HepG2 (cell line): ENCODE measurements at regions not wholly inside any gene's neighbourhood (a gene's known extent, or its start where the extent isn't known, plus 50 kb on each side); places are given as distances from the start of the nearest gene placed in this dataset.

Experiments
- ATAC-seq: fragments of 200-7000 bp; cut with Tn5 transposase; 3 replicates; pipeline ENCODE4 v1.9.1; 2020; ENCODE audit warnings: mild to moderate bottlenecking, moderate library complexity
- BruUV-seq: library from RNA; stranded (reverse); fragments of 400-500 nt; replicated peaks from 2 replicates; lab custom pipeline; 2021; lab: Mats Ljungman, UMichigan
- CTCF ChIA-PET: fragments of 300-600 bp; formaldehyde crosslinking; extraction: SDS; loops from one replicate; lab custom pipeline; 2021; ENCODE audit warnings: low total read pairs, inconsistent platforms, low intra/inter-chr PET ratio; lab: Yijun Ruan, JAX
- POLR2A ChIA-PET: fragments of 350-600 bp; sonication (Branson Sonifier 250); formaldehyde crosslinking; loops from one replicate; lab custom pipeline; 2020; ENCODE audit warnings: antibody characterized with exemption, inconsistent platforms; lab: Yijun Ruan, JAX
- DNase-seq: peaks from one replicate; pipeline ENCODE4 v3.0.0-alpha.2; 2015; ENCODE audit warnings: low spot score
- FAIRE-seq: peaks from 3 replicates; lab custom pipeline; 2011; peaks lifted over from hg19 to GRCh38; lab: Jason Lieb, UNC
- H2AFZ ChIP-seq: one replicate; pipeline ENCODE4 v1.6.1; 2011; ENCODE audit warnings: low read length, inconsistent platforms
- H3K27ac ChIP-seq: fragments of 300-600 bp; 3 replicates; pipeline ENCODE4 v1.8.0; 2011; ENCODE audit warnings: mixed run types, mild to moderate bottlenecking, mixed read lengths, low read length, inconsistent platforms; ENCODE audit not compliant: insufficient read depth; ENCODE audit errors: extremely low read length
- H3K27me3 ChIP-seq, 2 experiments: fragments of 200-600 bp in 1 of 2; 2 replicates in 1 of 2; 3 replicates in 1 of 2; pipeline versions ENCODE4 v1.6.0 to v1.8.0; 2011; ENCODE audit warnings: low read length in 2 of 2, mild to moderate bottlenecking in 2 of 2, moderate library complexity in 2 of 2, inconsistent platforms in 1 of 2; ENCODE audit not compliant: insufficient read depth in 2 of 2, control insufficient read depth in 1 of 2
- H3K36me3 ChIP-seq, 2 experiments: fragments of 200-600 bp in 1 of 2; replicated peaks in 1 of 2; 2 replicates in 1 of 2; 3 replicates in 1 of 2; pipeline versions ENCODE4 v1.5.1 to v1.8.0; 2011; ENCODE audit warnings: low read length in 2 of 2, inconsistent platforms in 1 of 2; ENCODE audit not compliant: insufficient read depth in 2 of 2, control insufficient read depth in 1 of 2
- H3K4me1 ChIP-seq: 2 replicates; pipeline ENCODE4 v1.5.1; 2012; ENCODE audit warnings: low read length, inconsistent platforms; ENCODE audit not compliant: insufficient read depth
- H3K4me2 ChIP-seq: 2 replicates; pipeline ENCODE4 v1.6.0; 2011; ENCODE audit warnings: low read depth, low read length, inconsistent platforms
- H3K4me3 ChIP-seq, 3 experiments: fragments of 200-600 bp in 1 of 3; sonication (generic), shearing (Covaris generic) in 1 of 3; replicated peaks in 1 of 3; 2 replicates each; pipeline ENCODE4 v1.5.1; 2011 to 2016; ENCODE audit warnings: low read length in 3 of 3, inconsistent platforms in 2 of 3, low read depth in 2 of 3, mild to moderate bottlenecking in 2 of 3, control low read depth in 1 of 3, mixed read lengths in 1 of 3; ENCODE audit not compliant: insufficient read depth in 1 of 3
- H3K79me2 ChIP-seq: one replicate; pipeline ENCODE4 v1.6.1; 2011; ENCODE audit warnings: low read length, inconsistent platforms; ENCODE audit not compliant: insufficient read depth
- H3K9ac ChIP-seq: 2 replicates; pipeline ENCODE4 v1.6.0; 2011; ENCODE audit warnings: mild to moderate bottlenecking, low read depth, low read length, inconsistent platforms; ENCODE audit not compliant: insufficient read depth
- H3K9me3 ChIP-seq: 2 replicates; pipeline ENCODE4 v1.5.1; 2012; ENCODE audit warnings: mild to moderate bottlenecking, low read length
- H4K20me1 ChIP-seq: 2 replicates; pipeline ENCODE4 v1.6.0; 2011; ENCODE audit warnings: inconsistent platforms, mild to moderate bottlenecking, low read length, moderate library complexity; ENCODE audit not compliant: insufficient read depth
- AHR ChIP-seq: IDR thresholded peaks from 2 replicates; pipeline ENCODE4 v1.6.1; 2018; ENCODE audit warnings: missing genetic modification reagents, missing compliant biosample characterization
- ETV6 ChIP-seq: sonication (generic); formaldehyde crosslinking; conservative IDR thresholded peaks from 2 replicates; pipeline ENCODE4 v1.4.0; 2020; ENCODE audit warnings: missing genetic modification reagents
- HNRNPK ChIP-seq: fragments of 200-400 bp; formaldehyde crosslinking; IDR thresholded peaks from 2 replicates; pipeline ENCODE4 v1.6.1; 2018; ENCODE audit warnings: low read length, low read depth, moderate library complexity, mild to moderate bottlenecking; ENCODE audit not compliant: poor library complexity, severe bottlenecking
- KAT7 ChIP-seq: IDR thresholded peaks from 2 replicates; pipeline ENCODE4 v1.6.1; 2018; ENCODE audit warnings: borderline replicate concordance, missing compliant biosample characterization
- KAT8 ChIP-seq: IDR thresholded peaks from 2 replicates; pipeline ENCODE4 v1.6.1; 2016; ENCODE audit warnings: missing genetic modification reagents, missing compliant biosample characterization
- MED13 ChIP-seq: sonication (generic); formaldehyde crosslinking; IDR thresholded peaks from 2 replicates; pipeline ENCODE4 v1.5.0; 2020; ENCODE audit warnings: missing genetic modification reagents
- MZF1 ChIP-seq: sonication (generic); formaldehyde crosslinking; IDR thresholded peaks from 2 replicates; pipeline ENCODE4 v1.8.1; 2023; ENCODE audit warnings: mild to moderate bottlenecking, missing genetic modification reagents, borderline replicate concordance
- NR3C1 ChIP-seq: sonication (generic); formaldehyde crosslinking; IDR thresholded peaks from 2 replicates; pipeline ENCODE4 v1.4.0; 2020; ENCODE audit warnings: missing genetic modification reagents
- PBX2 ChIP-seq: IDR thresholded peaks from 2 replicates; pipeline ENCODE4 v1.6.1; 2016; ENCODE audit warnings: control low read depth
- PPARG ChIP-seq: conservative IDR thresholded peaks from 2 replicates; pipeline ENCODE4 v1.6.1; 2016; ENCODE audit warnings: missing biosample characterization, missing genetic modification reagents
- SRSF9 ChIP-seq: fragments of 200-400 bp; formaldehyde crosslinking; IDR thresholded peaks from 2 replicates; pipeline ENCODE4 v1.6.1; 2018; ENCODE audit warnings: borderline replicate concordance, mild to moderate bottlenecking, low read depth, low read length; ENCODE audit not compliant: insufficient read depth, poor library complexity, severe bottlenecking
- TRIM24 ChIP-seq: sonication (generic); formaldehyde crosslinking; IDR thresholded peaks from 2 replicates; pipeline ENCODE4 v1.8.0; 2022; ENCODE audit warnings: mild to moderate bottlenecking, missing genetic modification reagents
- ZBTB14 ChIP-seq: sonication (generic); formaldehyde crosslinking; IDR thresholded peaks from 2 replicates; pipeline ENCODE4 v1.4.0; 2020; ENCODE audit warnings: missing genetic modification reagents
- ZNF263 ChIP-seq: sonication (generic); formaldehyde crosslinking; IDR thresholded peaks from 2 replicates; pipeline ENCODE4 v1.4.0; 2020; ENCODE audit warnings: missing genetic modification reagents
- ZNF44 ChIP-seq: sonication (generic); formaldehyde crosslinking; IDR thresholded peaks from 2 replicates; pipeline ENCODE4 v1.5.1; 2020; ENCODE audit warnings: mild to moderate bottlenecking, missing genetic modification reagents
- ZNF7 ChIP-seq: IDR thresholded peaks from 2 replicates; pipeline ENCODE4 v1.6.1; 2016; ENCODE audit warnings: missing biosample characterization, missing genetic modification reagents
- ZNF766 ChIP-seq: sonication (generic); formaldehyde crosslinking; IDR thresholded peaks from 2 replicates; pipeline ENCODE4 v1.5.0; 2020; ENCODE audit warnings: missing genetic modification reagents, borderline replicate concordance
- ZNF878 ChIP-seq: sonication (generic); formaldehyde crosslinking; IDR thresholded peaks from 2 replicates; pipeline ENCODE4 v1.8.1; 2023; ENCODE audit warnings: mild to moderate bottlenecking, missing genetic modification reagents, moderate library complexity
- WGBS: methylation state at CpG from one replicate; pipeline ENCODE4 v1.1.6; 2017; ENCODE audit warnings: low lambda C conversion rate; 5-methylcytosine and 5-hydroxymethylcytosine counted together
- in situ Hi-C: cut with HindIII; loops from 2 replicates; pipeline ENCODE4 v1.10.0; 2017; ENCODE audit warnings: low pct_unique_long_range_greater_than_20kb; ENCODE audit not compliant: extremely low pct_ligation_motif_present
- intact Hi-C: fragments of 100-400 bp; cut with micrococcal nuclease; formaldehyde crosslinking; loops from one replicate; pipeline ENCODE4 v1.10.0; 2022; ENCODE audit not compliant: unreplicated experiment
- TF ChIP-seq, protein P1 (sequence below): sonication (generic); formaldehyde crosslinking; IDR thresholded peaks from 2 replicates; pipeline ENCODE4 v1.5.1; 2020; ENCODE audit warnings: missing genetic modification reagents, mild to moderate bottlenecking, borderline replicate concordance

DNA sequence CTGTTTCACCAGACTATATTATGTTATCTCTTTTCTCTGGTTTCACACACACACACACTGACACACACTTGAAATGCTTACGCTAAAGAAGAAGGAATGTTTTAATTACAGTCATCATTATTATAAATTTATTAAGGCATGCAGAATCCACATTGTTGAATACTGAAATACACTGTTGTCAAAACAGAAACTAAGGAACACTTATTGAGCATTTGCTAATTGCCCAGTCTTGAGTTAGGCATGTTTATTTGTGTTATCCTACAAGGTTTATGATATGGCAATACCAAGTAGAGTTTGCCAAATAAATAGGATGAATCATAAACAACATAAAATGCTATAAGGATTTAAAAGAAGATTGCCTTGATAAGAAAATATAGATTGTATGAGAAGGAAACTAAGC lies 917.0 kb upstream of the PIK3C3 start:
- in situ Hi-C loops (no loop called here), intact Hi-C loops (no loop called here)
- Histone ChIP-seq H3K9ac (no peak overlapping the region), H3K36me3 (no peaks in the 10 kb centered on the region), H3K4me3 (no peak overlapping the region), H3K27ac (no peak overlapping the region), H3K4me1 (no peaks in the 10 kb centered on the region), H4K20me1 (no peaks in the 10 kb centered on the region), H3K27me3 (no peaks in the 10 kb centered on the region), H3K9me3 (no peaks in the 10 kb centered on the region), H3K79me2 (no peaks in the 10 kb centered on the region), H2AFZ (no peak overlapping the region), H3K4me2 (no peak overlapping the region)
- DNase-seq: no peak
- no peak for ATAC-seq
- no peak for TF ChIP-seq HNRNPK
- TF ChIP-seq ZNF766: no peak
- no peak for TF ChIP-seq ZBTB14 (CRISPR knock-in tag)
- TF ChIP-seq NR3C1 (CRISPR knock-in tag): no peak
- TF ChIP-seq ZNF7 (CRISPR knock-in tag): no peak
- TF ChIP-seq ZNF44 (CRISPR knock-in tag): no peak
- TF ChIP-seq KAT8: no peak
- TF ChIP-seq ZNF878: no peak
- WGBS: 0% methylated on average over 1 of the region's 1 CpG
- ChIA-PET POLR2A (no interaction called here), CTCF (no interaction called here)
- no peak for FAIRE-seq
- no TSS peak for BruUV-seq

DNA sequence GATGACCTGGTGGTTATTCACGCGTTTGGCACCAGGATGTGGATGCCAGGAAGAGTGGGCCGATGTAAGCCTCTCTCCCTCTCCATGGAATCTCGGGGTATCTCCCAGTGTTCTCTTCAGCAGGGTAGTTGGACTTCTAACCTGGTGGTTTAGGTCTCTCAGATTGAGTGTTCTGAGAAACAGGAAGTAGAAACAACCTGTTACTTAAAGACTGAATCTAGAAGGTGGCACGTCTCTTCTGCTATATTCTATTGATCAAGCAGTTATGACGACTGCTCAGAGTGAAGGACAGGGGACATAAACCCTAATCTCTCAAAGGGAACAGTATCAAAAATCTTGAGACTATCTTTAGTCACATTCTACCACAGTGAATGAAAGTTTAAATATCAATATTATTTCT lies 918.7 kb upstream of the PIK3C3 start:
- Histone ChIP-seq H3K27ac (no peak overlapping the region), H3K27me3 (no peaks in the 10 kb centered on the region), H3K79me2 (no peaks in the 10 kb centered on the region), H3K4me3 (no peak overlapping the region), H3K9ac (no peak overlapping the region), H3K9me3 (no peaks in the 10 kb centered on the region), H2AFZ (no peak overlapping the region), H3K4me2 (no peak overlapping the region), H4K20me1 (no peaks in the 10 kb centered on the region), H3K4me1 (no peaks in the 10 kb centered on the region), H3K36me3 (no peaks in the 10 kb centered on the region)
- in situ Hi-C loops: no loop called here
- ATAC-seq (no peak), DNase-seq (no peak), FAIRE-seq (no peak)
- POLR2A ChIA-PET: no interaction called here
- CTCF ChIA-PET: no interaction called here
- intact Hi-C loops: no loop called here
- WGBS: 17% methylated on average over 6 of the region's 6 CpGs
- BruUV-seq: no TSS peak
- no peak for TF ChIP-seq MZF1 (CRISPR knock-in tag)
- no peak for TF ChIP-seq AHR
- TF ChIP-seq PPARG (CRISPR knock-in tag): no peak
- TF ChIP-seq MED13 (CRISPR knock-in tag): no peak
- no peak for TF ChIP-seq ZNF263 (CRISPR knock-in tag)
- no peak for TF ChIP-seq ETV6 (CRISPR knock-in tag)
- TF ChIP-seq KAT7 (CRISPR knock-in tag): no peak
- TF ChIP-seq PBX2 (CRISPR knock-in tag): no peak
- no peak for TF ChIP-seq SRSF9
- TF ChIP-seq, protein P1, sequence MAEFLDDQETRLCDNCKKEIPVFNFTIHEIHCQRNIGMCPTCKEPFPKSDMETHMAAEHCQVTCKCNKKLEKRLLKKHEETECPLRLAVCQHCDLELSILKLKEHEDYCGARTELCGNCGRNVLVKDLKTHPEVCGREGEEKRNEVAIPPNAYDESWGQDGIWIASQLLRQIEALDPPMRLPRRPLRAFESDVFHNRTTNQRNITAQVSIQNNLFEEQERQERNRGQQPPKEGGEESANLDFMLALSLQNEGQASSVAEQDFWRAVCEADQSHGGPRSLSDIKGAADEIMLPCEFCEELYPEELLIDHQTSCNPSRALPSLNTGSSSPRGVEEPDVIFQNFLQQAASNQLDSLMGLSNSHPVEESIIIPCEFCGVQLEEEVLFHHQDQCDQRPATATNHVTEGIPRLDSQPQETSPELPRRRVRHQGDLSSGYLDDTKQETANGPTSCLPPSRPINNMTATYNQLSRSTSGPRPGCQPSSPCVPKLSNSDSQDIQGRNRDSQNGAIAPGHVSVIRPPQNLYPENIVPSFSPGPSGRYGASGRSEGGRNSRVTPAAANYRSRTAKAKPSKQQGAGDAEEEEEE (CRISPR knock-in tag): no peak
- TF ChIP-seq TRIM24: no peak
